Spinal cord (tissue), 9 donors: ENCODE measurements at regions not wholly inside any gene's neighbourhood (a gene's known extent, or its start where the extent isn't known, plus 50 kb on each side); places are given as distances from the start of the nearest gene placed in this dataset.
A peak's percentile ranks its signal among the peaks of the same experiment; 100 is the strongest.

Source experiments
- DNase-seq, 6 donors: peaks; one replicate each; pipeline versions ENCODE4 v3.0.0 to v3.0.0-alpha.2; 2013 to 2015; ENCODE audit warnings: low spot score in 6 of 6, low read depth in 4 of 6
- H3K27ac ChIP-seq: one replicate; pipeline ENCODE4 v1.5.1; 2013; ENCODE audit warnings: low read depth, low read length, control low read depth
- H3K27me3 ChIP-seq: one replicate; pipeline ENCODE4 v1.6.1; 2013; ENCODE audit warnings: low read length; ENCODE audit not compliant: control insufficient read depth, insufficient read depth
- H3K36me3 ChIP-seq: one replicate; pipeline ENCODE4 v1.6.1; 2013; ENCODE audit warnings: low read length; ENCODE audit not compliant: control insufficient read depth, insufficient read depth
- H3K4me1 ChIP-seq: one replicate; pipeline ENCODE4 v1.6.1; 2013; ENCODE audit warnings: low read length; ENCODE audit not compliant: control insufficient read depth, insufficient read depth
- H3K4me3 ChIP-seq: one replicate; pipeline ENCODE4 v1.5.1; 2013; ENCODE audit warnings: low read depth, low read length, control low read depth
- H3K9me3 ChIP-seq: one replicate; pipeline ENCODE4 v1.6.1; 2013; ENCODE audit warnings: low read length; ENCODE audit not compliant: control insufficient read depth, insufficient read depth
- WGBS: methylation state at CpG from one replicate; pipeline ENCODE4 v1.1.5; 2013; ENCODE audit warnings: missing lambda C conversion rate; ENCODE audit not compliant: insufficient coverage; 5-methylcytosine and 5-hydroxymethylcytosine counted together
- donor health status: healthy.

DNA sequence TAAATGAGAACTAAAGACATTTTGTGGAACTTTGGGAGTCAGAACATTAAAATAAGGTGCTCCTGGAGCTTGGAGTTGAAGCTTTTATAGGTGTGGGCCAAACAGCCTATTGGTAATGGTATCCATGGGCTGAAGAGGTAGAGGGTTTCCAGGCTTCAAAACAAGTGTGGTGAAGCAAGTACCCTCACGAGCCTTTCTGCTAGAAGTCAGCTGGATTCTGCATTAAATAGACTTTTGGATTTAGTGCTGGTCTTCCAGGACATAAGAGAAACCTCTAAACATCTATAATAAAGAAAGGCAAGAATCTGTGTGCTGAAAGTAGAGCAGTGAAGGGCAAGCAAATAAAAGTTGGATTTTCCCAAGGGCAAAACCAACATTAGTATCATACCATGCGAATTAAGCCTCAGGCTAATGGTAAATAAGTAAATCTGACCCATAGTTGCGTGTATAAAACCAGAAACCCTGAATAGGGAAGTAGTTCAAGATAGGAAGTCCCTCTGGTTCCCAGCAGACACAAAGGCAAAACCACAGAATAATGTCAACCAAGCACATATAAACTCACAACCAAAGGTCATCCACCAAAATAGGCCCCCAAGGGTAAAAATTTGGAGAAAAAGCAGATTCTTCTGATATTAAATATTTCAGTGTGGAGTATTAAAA lies 306.3 kb downstream of the TLE4 start:
- no peaks in the 10 kb centered on the region for H3K4me1 ChIP-seq
- no peak overlapping the region for H3K4me3 ChIP-seq
- no peaks in the 10 kb centered on the region for H3K27me3 ChIP-seq
- no peaks in the 10 kb centered on the region for H3K9me3 ChIP-seq
- no peak overlapping the region for H3K27ac ChIP-seq
- no CpG with 5 or more reads among the region's 3 CpGs for WGBS
- no peak for DNase-seq
- no peaks in the 10 kb centered on the region for H3K36me3 ChIP-seq

DNA sequence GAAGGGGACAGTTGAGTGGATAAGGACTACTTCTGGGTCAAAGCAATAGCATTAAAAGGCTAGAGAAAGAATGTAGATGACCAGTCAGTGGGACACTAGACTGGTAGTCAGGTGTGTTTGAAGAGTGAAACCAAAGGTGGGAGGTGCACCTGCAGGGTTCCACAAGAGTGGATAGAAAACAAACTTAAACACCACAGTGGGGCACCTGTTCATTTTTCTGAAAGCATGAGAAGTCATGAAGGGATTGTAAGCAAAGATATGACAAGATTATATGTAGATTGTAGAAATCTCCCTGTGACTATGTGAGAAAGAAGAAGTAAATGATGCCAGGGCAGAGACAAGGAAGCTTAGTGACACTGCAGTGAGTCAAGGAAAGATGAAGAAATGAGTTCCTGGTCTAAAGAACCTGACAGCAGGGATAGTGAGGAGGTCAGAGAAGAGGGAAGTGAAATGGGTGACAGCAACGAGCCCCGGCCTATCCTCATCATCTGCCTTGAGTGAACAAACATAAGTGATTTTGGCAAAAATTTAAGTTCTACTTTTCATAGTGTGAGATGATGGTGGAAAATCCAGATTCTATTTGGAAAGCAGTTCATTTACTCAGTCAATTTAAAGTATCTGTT lies 296.9 kb downstream of the TLE4 start:
- WGBS: 67% methylated on average over 1 of the region's 2 CpGs
- Histone ChIP-seq H3K27ac (no peak overlapping the region), H3K4me3 (no peak overlapping the region), H3K36me3 (no peaks in the 10 kb centered on the region), H3K4me1 (no peaks in the 10 kb centered on the region), H3K27me3 (no peaks in the 10 kb centered on the region), H3K9me3 (no peaks in the 10 kb centered on the region)
- DNase-seq: no peak

DNA sequence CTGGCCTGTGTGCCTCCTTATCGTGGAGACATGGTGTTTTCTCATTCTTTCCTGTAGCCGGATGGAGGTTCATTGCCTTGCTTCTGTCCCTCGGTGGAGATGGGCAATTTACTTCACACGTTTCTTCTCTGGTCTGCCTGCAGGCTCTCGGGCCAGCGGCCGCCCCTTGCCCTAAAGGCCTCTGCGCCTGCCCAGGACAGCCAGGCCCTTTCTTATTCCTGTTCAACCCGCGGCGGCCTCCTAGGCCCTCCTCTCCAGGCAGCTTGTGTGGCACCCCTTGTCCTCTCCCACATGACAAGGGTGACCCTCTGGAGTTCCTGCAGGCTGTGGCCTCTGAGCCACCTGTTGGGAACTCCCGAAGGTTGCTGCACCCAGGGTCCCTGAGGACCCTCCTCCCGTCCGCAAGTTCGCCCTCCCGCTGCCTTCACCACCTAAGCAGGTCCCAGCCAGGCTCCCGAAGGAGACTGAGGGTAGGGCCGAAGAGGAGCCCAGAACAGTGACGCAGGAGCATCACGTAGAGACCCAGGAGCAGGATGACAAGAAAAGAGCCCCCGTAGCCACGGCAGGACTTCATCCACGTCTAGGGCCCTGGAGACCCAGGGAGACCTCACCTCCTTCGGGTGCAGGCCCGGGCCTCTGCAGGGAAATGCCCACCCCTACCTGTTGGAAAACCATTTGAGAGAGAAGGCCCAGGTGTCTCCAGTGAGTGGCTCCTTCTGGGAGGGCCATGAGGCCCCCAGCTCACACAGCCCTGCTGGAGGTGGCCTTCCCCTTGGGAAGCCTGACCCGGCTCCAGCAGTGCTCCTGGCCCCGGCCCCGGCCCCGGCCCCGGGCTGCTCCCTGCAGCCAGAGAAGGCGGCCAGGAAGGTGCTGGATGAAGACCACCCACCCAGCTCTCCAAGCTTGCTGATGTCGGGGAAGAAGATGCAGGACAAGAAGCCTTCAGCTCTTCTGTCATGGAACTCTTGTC lies 291.4 kb downstream of the TLE4 start:
- H3K27me3 ChIP-seq: no peaks in the 10 kb centered on the region
- no peaks in the 10 kb centered on the region for H3K36me3 ChIP-seq
- no peak for DNase-seq
- H3K4me3 ChIP-seq: no peak overlapping the region
- WGBS: 96% methylated on average over 32 of the region's 32 CpGs
- H3K4me1 ChIP-seq: no peaks in the 10 kb centered on the region
- no peak overlapping the region for H3K27ac ChIP-seq
- H3K9me3 ChIP-seq: no peaks in the 10 kb centered on the region

DNA sequence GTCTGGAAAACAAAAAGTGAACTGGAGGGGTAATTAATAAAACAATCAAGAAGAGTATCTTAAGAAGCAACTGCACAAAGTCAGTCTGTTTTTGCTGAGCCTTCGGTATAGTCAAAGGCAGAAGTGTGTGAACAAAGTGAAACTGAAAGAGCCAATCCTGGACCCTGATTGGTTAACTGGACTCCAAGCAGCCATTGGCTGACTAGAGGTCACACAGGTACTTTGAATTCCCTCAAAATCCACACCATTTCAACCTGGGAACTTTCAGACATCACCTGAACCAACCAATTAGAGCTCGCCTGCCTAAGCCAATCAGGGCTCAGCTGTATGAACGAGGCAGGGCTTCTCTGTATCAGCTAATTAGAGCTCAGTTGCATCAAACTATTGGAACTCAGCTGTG lies 286.7 kb downstream of the TLE4 start:
- DNase-seq: no peak
- WGBS: 100% methylated on average over 1 of the region's 3 CpGs
- Histone ChIP-seq H3K4me1 (no peaks in the 10 kb centered on the region), H3K27ac (no peak overlapping the region), H3K4me3 (no peak overlapping the region), H3K36me3 (no peaks in the 10 kb centered on the region), H3K9me3 (no peaks in the 10 kb centered on the region), H3K27me3 (no peaks in the 10 kb centered on the region)

GRCh38 chr9:79857188-79857587 lies 285.4 kb downstream of the TLE4 start:
- no peak for DNase-seq
- no peaks in the 10 kb centered on the region for H3K9me3 ChIP-seq
- WGBS: 81% methylated on average over 2 of the region's 2 CpGs
- H3K27ac ChIP-seq: no peak overlapping the region
- no peaks in the 10 kb centered on the region for H3K27me3 ChIP-seq
- H3K36me3 ChIP-seq: no peaks in the 10 kb centered on the region
- H3K4me1 ChIP-seq: no peaks in the 10 kb centered on the region
- H3K4me3 ChIP-seq: no peak overlapping the region

DNA sequence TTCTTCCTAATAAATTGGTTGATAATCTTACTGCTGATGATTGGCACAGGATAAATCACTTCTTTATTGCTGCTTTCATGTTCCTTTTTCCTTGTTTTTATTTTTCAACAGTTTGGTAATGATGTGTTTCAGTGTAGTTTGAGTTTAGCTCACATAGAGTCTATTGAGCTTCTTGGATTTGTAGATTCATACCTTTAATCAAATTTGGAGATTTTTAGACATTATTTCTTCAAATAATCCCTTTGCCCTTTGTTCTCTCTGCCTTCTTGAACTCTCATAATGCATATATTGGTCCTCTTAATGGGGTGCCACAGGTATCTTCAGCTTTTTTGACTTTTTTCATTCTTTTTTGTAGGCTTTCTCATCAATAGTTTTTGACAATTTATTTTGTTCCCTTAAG lies 275.3 kb downstream of the TLE4 start:
- Histone ChIP-seq H3K27ac (no peak overlapping the region), H3K4me1 (no peaks in the 10 kb centered on the region), H3K36me3 (no peaks in the 10 kb centered on the region), H3K4me3 (no peak overlapping the region), H3K27me3 (no peaks in the 10 kb centered on the region), H3K9me3 (peaks cover 10% of the 10 kb centered on the region)
- DNase-seq: no peak

GRCh38 chr9:79829566-79830302 lies 258.0 kb downstream of the TLE4 start:
- no peaks in the 10 kb centered on the region for H3K27me3 ChIP-seq
- no peaks in the 10 kb centered on the region for H3K4me1 ChIP-seq
- H3K27ac ChIP-seq: no peak overlapping the region
- no peaks in the 10 kb centered on the region for H3K9me3 ChIP-seq
- no peak overlapping the region for H3K4me3 ChIP-seq
- H3K36me3 ChIP-seq: no peaks in the 10 kb centered on the region
- WGBS: 85% methylated on average over 6 of the region's 7 CpGs
- peak in 1 of 6 donors; percentile 86 for DNase-seq

DNA sequence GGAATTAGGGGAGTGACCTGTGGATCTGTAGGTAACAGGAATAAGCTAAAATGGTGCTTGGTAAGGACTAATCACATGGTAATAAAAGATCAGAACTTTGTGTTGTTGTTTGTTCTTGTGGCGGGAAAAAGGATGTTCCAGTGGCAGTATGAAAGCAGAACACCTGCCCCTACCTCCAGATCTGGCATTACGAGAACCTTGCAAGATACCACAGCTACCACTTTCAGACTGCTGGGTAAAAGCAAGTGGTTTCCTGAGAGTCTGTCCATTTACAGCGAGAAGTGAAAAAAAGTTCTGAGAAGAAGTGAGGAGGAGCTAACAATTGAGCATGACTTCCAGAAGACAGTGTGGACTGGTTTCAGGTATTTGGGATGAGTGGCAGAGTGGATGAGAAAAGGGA lies 252.5 kb downstream of the TLE4 start:
- no peak overlapping the region for H3K27ac ChIP-seq
- no peaks in the 10 kb centered on the region for H3K27me3 ChIP-seq
- no peaks in the 10 kb centered on the region for H3K36me3 ChIP-seq
- WGBS: 93% methylated on average over 1 of the region's 3 CpGs
- no peaks in the 10 kb centered on the region for H3K4me1 ChIP-seq
- H3K9me3 ChIP-seq: no peaks in the 10 kb centered on the region
- H3K4me3 ChIP-seq: no peak overlapping the region
- DNase-seq: no peak

DNA sequence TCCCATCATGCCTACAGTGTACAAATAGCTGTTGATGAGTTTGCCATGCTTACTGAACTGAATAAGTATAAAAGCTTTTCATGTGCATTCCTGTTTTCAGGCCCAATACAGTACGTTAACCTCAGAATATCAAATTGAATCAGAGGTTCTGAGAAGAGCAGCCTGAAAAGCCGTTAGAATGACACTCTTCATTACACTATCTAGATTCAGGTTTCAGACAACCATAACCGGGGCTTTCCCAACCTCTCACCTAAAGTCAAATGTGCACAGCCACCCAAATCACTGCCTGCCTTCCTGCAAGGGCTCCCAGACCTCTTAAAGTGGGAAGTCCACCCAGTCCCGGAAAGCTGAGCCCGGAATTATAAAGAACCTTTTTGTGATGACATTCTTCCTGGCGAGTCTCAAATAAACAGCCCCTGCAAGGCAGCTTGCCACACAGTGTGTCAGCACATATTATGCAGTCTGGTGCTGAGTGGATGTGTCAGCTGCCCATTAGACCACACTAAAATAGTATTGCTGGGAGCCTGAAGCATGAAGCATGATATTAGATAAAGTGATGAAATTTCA lies 245.8 kb downstream of the TLE4 start:
- H3K27me3 ChIP-seq: no peaks in the 10 kb centered on the region
- 40% methylated on average over 5 of the region's 6 CpGs for WGBS
- no peak overlapping the region for H3K4me3 ChIP-seq
- H3K4me1 ChIP-seq: peaks cover 4% of the 10 kb centered on the region
- DNase-seq: peak in 2 of 6 donors; percentile 34 to 46
- H3K9me3 ChIP-seq: no peaks in the 10 kb centered on the region
- H3K36me3 ChIP-seq: no peaks in the 10 kb centered on the region
- H3K27ac ChIP-seq: no peak overlapping the region
